ENCODE measurements at regions not wholly inside any gene's neighbourhood (a gene's known extent, or its start where the extent isn't known, plus 50 kb on each side); places are given as distances from the start of the nearest gene placed in this dataset.

- peak in 1 of 2 experiments; percentile 23 for DNase-seq
Measured at GRCh38 chr1:29453502-29454240, 217.3 kb downstream of the PTPRU start.

GRCh38 chr1:29452463-29453230, 216.3 kb downstream of the PTPRU start:
- DNase-seq, result no peak

GRCh38 chr1:29451368-29451892, 215.1 kb downstream of the PTPRU start:
- no peak for DNase-seq

- no peak for DNase-seq
Measured at GRCh38 chr1:29450591-29450990, 214.3 kb downstream of the PTPRU start.

- DNase-seq, result no peak
Measured at GRCh38 chr1:29448456-29449235, 212.3 kb downstream of the PTPRU start.

- DNase-seq, result no peak
Measured at GRCh38 chr1:29447368-29447767, 211.0 kb downstream of the PTPRU start.

GRCh38 chr1:29444782-29445729, 208.7 kb downstream of the PTPRU start:
- no peak for DNase-seq

GRCh38 chr1:29444081-29444715, 207.9 kb downstream of the PTPRU start:
- DNase-seq, result no peak

- no peak for DNase-seq
Measured at GRCh38 chr1:29441916-29442668, 205.8 kb downstream of the PTPRU start.

- no peak for DNase-seq
Measured at GRCh38 chr1:29439615-29440014, 203.3 kb downstream of the PTPRU start.

- no peak for DNase-seq
Measured at GRCh38 chr1:29438991-29439390, 202.7 kb downstream of the PTPRU start.

- DNase-seq, result no peak
Measured at GRCh38 chr1:29437946-29438345, 201.6 kb downstream of the PTPRU start.

- DNase-seq, result no peak
Measured at GRCh38 chr1:29436181-29436785, 200.0 kb downstream of the PTPRU start.

GRCh38 chr1:29433830-29434229, 197.5 kb downstream of the PTPRU start:
- DNase-seq, result no peak

GRCh38 chr1:29431138-29431537, 194.8 kb downstream of the PTPRU start:
- no peak for DNase-seq

GRCh38 chr1:29429656-29430055, 193.3 kb downstream of the PTPRU start:
- DNase-seq, result no peak

- no peak for DNase-seq
Measured at GRCh38 chr1:29428997-29429396, 192.7 kb downstream of the PTPRU start.

GRCh38 chr1:29428280-29428615, 191.9 kb downstream of the PTPRU start:
- DNase-seq, result no peak

GRCh38 chr1:29427614-29428279, 191.4 kb downstream of the PTPRU start:
- no peak for DNase-seq

GRCh38 chr1:29426701-29427279, 190.5 kb downstream of the PTPRU start:
- DNase-seq, result no peak
